T-helper 2 cell (primary cell): ENCODE measurements at regions not wholly inside any gene's neighbourhood (a gene's known extent, or its start where the extent isn't known, plus 50 kb on each side); places are given as distances from the start of the nearest gene placed in this dataset.

Source experiments
- DNase-seq, 5 experiments: peaks; one replicate each; pipeline versions ENCODE4 v3.0.0 to v3.0.0-alpha.2; 2012 to 2022

DNA sequence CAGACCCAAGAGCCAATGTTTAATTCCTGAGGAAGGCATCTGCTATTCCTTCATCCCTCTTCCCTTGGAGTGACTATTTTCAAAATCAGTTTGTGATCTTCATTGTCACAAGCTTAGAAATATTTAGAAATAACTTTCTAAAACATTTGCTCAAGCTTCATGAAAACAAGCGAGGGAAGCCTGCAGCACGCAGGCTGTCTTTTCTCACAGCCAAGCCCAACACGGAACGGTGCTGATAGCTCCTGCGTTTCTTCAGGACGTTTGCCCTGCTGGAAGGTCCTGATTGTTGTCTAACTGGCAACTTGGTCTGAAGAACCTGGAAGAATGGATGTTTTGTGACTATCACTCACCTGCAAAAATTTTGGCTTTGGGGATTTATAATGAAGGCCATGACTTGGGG, 152.5 kb downstream of the FGF9 start:
- DNase-seq: no peak

DNA sequence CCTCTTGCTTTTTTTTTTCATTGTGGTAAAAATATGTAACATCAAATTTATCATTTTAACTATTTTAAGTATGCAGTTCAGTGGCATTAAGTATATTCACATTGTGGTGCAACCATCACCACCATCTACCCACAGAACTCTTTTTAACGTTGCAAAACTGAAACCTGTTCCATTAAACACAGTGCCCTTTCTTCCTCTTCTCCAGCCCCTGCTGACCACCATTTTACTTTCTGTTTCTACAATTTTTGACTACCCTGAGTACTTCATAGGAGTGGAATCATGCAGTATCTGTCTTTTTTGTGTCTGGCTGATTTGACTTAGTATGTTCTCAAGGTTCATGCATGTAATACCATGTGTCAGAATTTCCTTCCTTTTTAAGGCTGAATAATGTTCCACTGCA, 153.1 kb downstream of the FGF9 start:
- peak in 1 of 5 experiments; percentile 3 for DNase-seq

DNA sequence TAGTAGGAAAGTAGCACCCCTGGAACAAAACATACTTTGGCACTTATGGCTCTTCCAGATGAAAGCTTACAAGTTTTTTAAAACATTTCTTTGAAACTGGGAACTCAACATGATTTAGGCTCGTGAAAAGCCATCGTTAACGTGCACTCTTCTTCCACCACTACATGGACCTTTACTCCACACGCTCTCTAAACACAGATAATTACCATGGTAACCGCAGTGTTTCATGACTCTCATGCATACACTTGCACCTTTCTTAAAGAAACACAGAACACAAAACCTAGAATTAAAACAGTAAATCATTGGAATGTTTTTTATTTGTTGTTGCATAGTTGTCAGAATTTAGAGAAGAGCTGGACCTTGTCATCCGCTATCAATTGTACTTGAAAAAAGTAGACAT, 154.3 kb downstream of the FGF9 start:
- DNase-seq: no peak

DNA sequence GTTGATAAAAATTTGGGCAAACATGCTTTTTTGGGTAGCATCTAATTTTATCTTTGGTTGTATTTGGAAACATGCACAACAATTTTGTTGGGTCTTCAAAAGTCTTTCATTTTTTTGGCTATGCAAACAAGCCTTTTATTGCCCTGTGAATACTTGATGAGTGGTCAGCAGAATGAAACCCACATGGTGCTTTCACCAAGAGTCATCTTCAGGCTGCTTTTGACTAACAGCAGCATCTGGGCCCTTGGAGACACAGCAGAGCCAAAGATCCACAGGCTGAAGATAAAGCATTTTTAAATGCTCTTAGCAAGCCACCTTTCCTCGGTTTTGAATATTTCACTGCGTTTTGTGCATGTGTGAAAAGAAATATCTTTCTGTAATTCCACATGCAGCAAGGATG, 154.9 kb downstream of the FGF9 start:
- no peak for DNase-seq

DNA sequence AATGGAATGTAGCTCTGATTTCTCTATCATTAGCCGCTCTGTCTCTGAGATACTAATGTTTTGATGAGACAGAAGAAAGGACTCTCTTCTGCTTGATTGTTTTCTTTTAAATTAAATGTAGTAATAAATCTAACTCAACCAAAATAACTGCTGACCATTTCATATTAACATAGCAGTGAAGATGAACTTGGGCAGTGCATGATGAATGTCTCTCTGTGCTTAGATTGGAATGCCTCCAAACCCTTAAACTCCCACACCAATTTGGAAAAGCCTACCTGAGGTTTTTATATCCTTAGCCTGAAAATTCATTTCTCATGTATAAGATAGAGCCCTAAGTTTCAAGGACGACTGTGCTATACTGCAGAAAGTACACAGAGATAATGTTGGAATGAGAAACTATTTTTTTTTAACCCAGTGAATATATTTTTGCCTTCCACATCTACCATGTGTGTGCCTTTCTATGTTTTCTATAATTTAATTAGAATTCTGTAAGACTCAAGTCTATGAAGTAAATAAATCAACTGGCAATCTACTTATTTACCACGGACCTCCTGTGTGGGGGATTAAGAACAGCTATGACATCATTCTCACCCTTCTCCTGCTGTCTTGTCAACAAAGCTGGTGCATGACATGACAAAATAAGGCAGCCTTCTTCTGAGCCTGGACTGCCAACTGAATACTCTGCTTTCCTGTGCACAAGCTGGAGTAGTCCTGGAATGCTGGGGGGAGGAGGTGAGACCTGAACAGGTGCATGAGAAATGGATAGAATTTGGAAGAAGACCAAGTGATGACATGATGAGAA, 155.5 kb downstream of the FGF9 start:
- DNase-seq: no peak

DNA sequence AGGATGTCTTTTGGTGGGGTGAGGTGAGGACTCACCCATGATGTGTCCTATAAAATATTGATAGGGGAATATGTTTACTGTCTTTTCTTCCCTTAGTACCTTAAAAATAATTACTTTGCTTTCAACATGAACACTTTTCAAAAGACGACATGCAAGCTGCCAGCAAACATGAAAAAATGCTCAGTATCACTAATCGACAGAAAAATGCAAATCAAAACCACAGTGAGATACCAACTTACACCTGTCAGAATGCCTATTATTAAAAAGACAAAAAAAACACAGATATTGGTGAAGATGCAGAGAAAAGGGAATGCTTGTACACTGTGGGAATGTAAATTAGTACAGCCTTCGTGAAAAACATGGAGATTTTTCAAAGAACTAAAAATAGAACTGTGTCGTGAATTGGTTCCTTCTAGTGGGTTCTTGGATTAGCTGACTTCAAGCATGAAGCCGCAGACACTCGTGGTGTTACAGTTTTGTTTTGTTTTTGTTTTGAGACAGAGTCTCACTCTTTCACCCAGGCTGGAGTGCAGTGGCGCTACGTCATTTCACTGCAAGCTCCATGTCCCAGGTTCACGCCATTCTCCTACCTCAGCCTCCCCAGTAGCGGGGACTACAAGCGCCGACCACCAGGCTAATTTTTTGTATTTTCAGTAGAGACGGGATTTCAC, 160.9 kb downstream of the FGF9 start:
- no peak for DNase-seq

DNA sequence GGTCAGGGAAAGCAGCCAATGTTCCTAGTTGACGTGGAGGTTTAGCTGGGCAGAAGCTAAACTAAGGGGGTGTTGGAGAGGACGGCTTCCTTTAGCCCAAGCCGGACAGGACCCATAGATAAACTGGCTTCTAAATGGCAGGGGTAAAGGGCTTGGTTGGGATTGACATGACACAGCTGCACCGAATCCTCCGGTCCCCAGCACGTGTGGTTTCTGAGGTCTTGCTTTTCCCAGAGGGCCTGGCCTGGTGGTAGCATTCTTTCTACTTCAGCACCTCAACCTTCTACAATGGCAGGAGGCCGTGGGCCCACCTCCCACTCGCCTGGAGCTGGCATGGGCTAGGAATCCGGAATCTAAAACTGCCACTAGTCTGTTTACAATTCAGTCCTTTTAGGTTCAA, 163.0 kb downstream of the FGF9 start:
- no peak for DNase-seq

DNA sequence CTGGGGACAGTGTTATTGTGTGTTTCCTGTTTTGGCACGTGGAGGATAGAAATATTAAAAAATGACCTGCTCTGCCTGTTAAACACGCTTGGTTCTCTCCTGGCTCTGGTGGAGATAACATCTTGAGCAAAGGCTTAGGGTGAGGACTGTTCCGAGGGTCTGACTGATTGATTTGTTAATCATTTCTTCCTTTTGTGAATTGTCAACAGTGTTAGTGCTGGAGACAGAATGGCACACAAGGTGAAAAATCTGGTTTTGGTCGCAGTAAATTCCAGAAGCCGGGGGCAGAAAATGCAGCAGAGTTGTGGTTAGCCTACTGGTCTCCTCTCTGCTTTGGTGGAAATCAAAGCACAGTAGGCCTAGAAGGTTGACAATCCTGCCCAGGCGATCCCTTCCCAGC, 163.6 kb downstream of the FGF9 start:
- DNase-seq: no peak

DNA sequence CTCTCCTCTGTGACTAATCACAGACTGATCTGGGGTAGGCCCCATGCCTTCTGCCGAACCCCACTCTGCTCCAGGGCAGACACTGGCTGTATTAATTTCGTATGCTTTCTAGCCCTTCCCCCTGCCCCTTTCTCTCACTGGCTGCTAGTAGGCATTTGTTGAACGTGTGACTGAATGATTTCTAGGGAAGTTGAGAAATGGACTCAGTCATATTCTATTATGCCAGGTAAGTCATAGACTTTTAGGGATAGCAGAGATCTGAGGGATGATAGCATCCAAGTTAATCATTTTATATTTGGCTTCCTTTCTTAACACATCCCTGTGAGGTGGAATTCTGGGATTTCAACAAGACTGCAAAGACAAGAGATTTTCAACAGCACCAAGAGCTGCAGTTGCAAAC, 166.4 kb downstream of the FGF9 start:
- DNase-seq: no peak

DNA sequence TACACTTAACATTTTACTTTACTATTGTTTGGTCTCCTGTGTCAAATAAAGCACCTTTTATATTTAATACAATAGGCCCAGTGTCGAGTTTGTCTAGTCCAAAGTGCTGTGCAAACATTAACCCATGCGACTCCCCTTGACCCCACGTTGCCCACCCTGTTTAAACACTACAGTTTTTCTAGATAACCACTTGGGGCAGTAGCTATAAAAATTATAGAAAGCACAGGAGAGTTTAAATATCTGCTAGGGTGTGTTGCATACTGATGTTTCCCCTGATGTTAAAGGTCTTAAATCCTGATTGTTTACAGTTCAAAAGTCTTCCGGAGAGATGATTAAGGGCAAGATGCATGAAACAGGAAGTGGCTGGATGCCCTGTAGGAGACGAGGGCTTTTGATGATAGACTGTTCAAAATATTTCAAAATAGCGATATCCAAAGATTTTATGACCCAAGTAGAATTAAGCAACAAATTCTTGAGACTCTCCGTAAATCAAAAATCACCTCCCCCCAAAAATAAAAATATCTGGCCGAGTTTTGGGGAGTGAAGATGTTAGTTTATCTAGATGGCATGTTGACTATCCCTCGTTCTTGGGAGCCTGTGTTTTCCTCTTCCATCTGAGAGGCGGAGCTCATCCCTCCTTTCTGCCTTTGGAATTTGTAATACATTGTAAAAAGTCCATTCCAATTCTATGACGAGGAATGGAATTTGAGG, 167.1 kb downstream of the FGF9 start:
- no peak for DNase-seq

DNA sequence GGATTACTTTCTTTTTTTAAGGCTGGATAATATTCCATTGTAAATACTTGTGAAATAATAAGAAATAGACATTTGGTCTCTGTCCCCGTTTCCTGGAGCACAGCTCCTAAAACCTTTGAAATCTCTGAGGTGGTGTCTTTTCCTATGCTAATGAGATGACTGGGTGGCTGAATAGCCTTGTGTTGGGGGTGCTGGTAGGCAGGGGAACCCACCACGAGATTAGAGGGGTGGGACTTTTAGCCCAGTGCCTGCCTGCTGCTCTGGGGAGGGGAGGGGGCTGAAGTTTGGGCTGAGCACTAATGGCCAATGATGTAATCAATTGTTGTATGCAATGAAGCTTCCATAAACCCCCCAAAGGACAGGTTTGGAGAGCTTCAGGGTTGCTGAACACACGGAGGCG, 175.7 kb downstream of the FGF9 start:
- DNase-seq: no peak

DNA sequence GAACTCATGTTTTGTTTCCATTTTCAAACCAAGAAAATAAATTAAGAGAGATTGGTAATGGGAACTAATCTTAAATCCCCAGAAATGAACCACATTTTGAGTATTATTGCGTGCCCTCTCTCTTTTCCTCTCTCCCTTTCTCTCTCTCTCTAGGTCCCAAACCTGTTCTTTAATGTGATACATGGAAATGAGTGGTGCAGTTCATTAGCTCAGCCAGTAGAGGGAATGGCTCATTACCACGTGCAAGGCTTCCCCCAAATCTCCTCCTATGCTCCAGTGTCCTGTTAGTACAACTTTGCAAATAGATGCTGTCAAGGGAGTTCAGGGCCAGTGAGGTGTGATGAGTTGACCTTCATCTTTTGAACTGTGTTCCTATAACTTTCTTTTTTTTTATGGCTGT, 178.4 kb downstream of the FGF9 start:
- DNase-seq: peak in 2 of 5 experiments; percentile 9 to 37

DNA sequence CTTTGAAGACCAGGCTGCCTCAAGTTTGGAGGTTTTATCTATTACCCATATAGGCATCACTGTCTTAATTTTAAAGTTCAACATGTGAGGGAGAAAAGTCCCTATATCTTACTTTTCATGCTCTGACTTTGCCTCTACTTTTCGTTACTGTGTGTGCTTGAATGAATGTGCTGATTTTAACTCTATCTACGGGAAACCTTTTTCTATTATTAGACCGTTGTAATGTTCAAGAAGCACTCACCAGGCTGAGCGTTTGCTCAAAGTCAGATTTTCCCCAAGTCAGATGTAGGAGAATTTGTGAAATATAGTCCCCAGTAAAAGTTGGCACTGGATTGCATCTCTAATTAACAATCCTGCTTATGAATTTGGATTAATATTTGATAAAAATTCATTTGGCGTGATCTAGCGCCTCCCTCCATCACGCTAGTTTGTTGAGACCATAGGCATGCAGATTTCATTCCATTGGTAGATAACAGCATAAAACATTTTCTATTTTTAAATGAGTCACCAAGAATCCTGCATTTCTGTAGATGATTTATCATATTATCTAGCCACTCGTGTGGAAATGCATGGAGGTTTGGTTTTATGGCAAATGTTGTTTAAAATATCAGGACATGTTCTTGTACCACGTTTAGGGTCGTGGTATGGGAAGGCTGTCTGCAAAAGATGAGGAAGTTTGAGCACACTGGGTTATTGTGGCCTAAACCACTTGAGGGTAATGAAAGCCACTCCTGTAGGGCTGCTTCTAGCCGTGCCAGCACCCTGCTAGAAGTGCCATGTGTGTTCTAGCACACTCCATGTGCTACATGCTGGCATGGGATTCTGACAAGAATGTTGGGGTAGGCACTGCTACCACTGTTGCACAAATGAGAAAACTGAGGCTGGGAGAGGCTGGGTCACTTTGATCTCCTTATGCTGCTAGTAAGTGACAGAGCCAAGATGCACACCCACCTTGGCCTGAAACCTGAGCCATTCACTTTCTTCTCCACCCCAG, 179.4 kb downstream of the FGF9 start:
- DNase-seq: no peak

DNA sequence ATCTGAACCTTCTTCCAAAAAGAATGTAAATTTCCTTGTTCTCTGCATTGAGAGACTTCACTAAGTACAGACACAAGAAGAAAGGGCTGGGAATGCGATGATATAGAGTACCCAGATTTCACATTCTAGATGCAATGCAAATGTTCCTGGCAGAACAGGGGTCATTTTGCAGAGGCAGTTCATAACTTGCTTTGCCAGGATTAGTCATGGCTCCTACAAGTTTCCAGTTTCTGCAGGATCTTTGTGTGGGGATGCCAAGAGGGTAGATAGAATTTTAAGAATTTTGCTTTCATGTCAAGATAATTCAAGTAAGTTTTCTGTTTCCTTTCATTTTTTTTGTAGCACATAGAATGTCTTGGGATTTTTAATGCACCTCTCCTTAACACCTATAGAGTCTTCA, 181.2 kb downstream of the FGF9 start:
- DNase-seq: no peak

DNA sequence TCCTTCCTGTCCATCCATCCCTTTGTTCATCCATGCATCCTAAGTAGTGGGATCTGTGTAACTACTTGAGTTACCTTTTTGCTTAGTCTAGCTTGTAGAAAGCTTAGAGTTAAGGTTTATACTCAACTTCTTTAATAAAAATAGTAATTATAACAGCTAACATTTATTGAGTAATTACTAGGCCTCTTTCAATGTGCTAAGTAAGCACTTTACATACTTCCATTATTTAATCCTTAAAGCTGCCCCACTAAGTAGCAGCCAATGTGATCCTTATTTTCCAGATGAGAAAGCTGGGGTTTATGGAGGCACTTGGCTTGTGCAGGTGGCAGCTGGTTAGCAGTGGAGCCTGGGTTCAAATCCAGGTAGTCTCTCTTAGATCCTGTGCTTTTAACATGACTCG, 182.9 kb downstream of the FGF9 start:
- DNase-seq: no peak

DNA sequence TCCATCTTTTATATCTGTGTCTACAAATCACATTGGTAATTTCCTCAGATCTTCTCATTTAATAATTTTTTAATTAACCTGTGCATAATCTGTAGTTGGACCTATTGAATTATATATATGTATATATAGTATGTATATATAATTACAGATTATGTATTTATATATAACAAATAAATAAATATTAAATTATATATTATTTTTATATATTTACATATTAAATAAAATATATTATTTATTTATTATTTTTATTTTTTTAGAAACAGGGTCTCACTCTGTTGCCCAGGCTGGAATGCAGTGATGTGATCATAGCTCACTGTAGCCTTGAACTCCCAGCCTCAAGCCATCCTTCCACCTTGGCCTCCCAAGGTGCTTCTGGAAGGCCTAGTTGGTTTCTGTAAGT, 197.9 kb downstream of the FGF9 start:
- DNase-seq: no peak

DNA sequence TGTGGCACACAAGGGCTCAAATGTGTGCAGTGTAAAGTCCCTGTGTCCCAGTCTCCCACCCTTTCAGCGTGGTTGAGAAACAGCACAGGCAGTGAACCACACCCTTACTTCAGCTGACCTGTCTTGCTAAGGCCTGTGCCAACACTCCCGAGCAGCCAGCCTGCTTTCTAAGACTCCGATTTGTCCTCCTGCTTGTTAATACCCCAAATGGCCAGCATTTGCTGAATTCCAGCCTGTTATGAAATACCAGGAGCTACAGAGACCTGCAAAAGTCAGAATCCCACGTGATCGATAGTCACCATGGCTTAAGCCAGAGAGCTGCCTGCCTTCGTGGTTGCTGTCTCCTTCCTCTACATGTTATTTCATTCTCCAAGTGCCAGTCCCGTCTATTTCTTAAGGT, 200.5 kb downstream of the FGF9 start:
- no peak for DNase-seq

DNA sequence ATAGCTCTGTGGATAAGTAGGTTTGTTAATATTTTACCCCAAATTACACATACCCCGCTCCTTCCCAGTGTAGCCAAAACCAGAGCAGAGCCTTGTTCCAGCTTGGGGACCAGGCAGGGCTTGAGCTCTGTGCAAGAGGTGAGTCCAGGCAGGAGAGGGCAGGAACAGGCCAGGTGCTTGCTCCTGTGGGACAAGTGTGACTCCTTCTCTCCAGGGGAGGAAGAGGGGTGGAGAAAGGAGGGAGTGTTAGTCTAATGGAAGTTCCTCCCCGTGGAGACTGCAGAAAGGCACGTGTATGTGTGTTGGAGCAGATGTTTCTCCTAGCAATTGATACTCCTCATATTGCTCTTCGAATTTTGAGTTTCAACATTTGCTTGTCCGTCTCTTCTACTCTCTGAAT, 201.0 kb downstream of the FGF9 start:
- DNase-seq: no peak

DNA sequence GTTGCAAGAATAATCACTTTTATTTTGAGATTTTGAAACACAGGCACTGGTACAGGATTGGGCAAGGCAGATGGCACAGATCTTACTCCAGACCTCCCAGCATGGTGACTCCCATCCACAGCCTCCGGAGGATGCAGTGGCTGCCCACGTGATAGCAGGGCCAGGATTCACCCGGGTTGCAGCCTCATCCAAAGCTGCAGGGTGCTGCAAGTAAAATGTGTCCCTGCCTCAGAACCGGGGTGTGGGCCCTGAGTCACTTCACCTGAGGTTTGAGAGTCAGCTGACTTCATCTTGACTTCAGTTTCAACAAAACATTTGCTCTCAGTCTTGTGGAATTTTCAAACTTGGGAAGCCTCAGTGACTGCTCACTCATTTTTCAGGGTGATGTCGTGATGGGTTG, 201.9 kb downstream of the FGF9 start:
- no peak for DNase-seq

DNA sequence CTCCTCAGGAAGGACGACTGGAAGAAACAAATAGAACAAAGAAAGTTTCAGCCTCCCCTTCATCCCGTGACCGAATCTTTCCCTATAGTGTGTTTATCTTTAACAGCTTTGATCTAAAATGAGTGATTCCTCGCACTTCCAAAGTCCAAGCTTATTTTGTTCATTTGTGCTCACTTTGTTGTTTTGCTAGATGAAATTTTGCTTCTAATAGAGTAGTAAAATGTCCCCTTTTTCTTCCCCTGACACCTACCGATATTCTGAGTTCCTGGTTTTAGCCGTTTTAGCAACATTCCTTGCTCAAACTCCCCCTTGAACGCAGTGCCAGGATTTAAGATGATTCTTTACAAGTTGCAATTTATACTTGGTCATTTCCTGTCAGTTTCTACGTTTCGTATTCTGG, 204.2 kb downstream of the FGF9 start:
- DNase-seq: no peak

DNA sequence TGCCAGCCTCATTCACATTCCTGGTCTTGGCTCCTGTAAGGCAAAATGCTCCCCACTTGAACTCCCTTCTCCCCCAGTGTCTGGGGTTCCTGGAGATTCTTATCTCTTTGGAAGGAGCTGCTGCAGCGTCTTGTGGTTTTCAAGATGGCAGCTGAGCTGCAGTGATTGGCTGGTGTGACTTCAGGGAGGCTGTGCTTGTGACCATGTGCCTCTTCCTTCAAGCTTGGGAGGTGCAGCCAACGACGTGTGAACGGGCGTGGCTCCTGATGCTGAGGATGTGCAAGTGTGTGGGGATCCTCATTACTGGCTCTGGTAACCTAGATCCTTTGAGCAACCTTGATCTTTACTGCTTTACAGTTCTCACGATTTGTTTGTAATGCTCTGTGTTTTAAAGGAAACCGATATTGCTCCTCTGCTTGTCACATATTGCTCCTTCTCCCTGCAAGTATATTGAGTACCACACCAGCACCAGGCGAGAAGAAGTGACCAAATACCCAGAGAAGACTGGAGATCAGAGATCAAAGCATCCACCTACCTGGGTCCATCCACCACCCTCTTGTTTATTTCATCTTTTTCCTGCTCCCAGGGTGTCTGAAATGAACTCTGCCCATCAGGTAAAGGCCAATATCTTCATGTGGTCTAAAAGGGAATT, 208.5 kb downstream of the FGF9 start:
- DNase-seq: no peak

DNA sequence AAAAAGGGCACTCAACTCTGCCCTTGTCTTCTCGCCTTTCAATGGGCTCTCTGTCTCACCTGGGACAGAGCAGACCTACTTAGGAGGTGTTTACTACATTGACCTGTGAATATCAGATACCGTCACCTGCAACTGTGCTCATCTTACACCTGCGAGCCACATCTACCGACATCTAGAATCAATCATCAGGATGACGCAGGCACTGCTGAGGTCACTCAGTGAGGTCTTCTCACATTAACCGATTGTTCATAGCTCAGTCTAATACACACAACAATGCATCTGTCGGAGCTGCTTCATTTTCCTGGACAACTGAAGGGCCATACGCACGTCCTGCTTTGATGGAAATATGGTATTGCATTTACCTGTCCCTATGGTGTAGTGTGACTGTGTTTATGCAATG, 211.9 kb downstream of the FGF9 start:
- no peak for DNase-seq
